Tibial nerve (tissue), 3 donors: ENCODE measurements at regions not wholly inside any gene's neighbourhood (a gene's known extent, or its start where the extent isn't known, plus 50 kb on each side); places are given as distances from the start of the nearest gene placed in this dataset.

Experiments
- CTCF ChIP-seq, 5 experiments: fragments of 200-600 bp in 3 of 5; fragments of 450-650 bp in 2 of 5; sonication (generic) in 3 of 5; IDR thresholded peaks; one replicate each; pipeline ENCODE4 v1.5.1; 2016 to 2019; ENCODE audit warnings: antibody characterized with exemption in 5 of 5, mild to moderate bottlenecking in 3 of 5, moderate library complexity in 2 of 5
- POLR2A ChIP-seq, 2 donors: fragments of 450-650 bp; IDR thresholded peaks; one replicate each; pipeline ENCODE4 v1.6.1; 2017; ENCODE audit warnings: antibody characterized with exemption in 2 of 2, mild to moderate bottlenecking in 2 of 2, moderate library complexity in 2 of 2

- TF ChIP-seq CTCF (IDR thresholded peaks at IDR 0.05): no peak
- TF ChIP-seq POLR2A (IDR thresholded peaks at IDR 0.05): no peak
Observed at GRCh38 chr2:150228936-150229335, 258.5 kb downstream of the RND3 start.
